ENCODE measurements at regions not wholly inside any gene's neighbourhood (a gene's known extent, or its start where the extent isn't known, plus 50 kb on each side); places are given as distances from the start of the nearest gene placed in this dataset.

DNA sequence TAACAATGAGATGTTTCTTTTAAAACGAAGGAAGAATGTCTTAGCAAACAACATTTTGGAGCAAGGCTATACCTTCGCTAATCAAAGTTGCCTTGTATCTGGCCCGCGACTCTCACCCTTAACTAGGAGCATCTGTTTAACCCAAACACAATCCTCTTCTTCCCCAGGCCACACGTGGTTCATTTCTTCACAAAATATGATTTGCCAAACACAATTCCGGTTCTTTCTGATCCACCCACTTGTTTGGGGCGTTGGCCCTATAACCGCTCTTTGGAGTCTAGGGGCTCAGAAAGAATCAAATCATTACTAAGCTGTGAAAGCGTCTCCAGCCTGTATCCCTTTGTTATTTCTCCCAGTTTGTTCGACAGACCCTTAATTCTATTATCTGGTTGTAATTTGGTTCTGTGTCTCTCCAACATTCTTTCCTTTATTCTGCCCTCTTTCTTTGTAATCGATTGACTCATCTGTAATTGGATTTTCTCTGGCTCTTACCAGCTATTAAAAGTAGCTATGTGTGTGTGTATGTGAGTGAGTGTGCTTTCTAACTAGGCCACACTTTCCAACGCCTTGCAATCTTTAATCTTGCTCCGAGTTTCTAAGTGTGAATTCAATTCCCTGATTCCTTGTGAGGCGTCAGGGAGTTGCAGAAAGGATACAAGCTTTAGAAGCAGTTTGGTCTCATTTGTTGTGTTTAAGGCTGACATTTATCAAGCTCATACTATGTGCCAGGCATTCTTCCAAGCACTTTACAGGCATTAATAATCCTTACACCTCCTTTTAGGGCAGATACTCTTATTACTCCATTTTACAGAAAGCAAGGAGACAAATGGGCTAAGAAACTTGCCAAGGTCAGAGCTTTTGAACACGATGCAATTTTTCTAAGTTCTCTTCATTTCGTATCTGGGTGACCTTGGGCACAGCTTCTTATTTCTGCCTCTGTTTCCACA is 138.6 kb upstream of the CPEB2 start:
- TF ChIP-seq GATA3 (IDR thresholded peaks at IDR 0.05; ENCODE audit: low read depth, low read length) (no peak), GATA2 (IDR thresholded peaks at IDR 0.05; ENCODE audit: low read depth, low read length) (no peak)

Measured in SH-SY5Y (cell line).